GM18909 (cell line): ENCODE measurements at regions not wholly inside any gene's neighbourhood (a gene's known extent, or its start where the extent isn't known, plus 50 kb on each side); places are given as distances from the start of the nearest gene placed in this dataset.
"Not testable (repeated sequence)": the region's sequence is repeated elsewhere in the genome, so short reads cannot be mapped to it uniquely, and the experiment has no call there.

Experiments used
- ATAC-seq: cut with Tn5 transposase; IDR thresholded peaks from one replicate; pipeline ENCODE4 v1.9.1; 2021; ENCODE audit warnings: mild to moderate bottlenecking; ENCODE audit not compliant: unreplicated experiment, poor library complexity

- not testable (repeated sequence) for ATAC-seq
These were observed 455.9 kb upstream of the NR3C2 start for GRCh38 chr4:148898139-148898538.

- ATAC-seq = no peak
These were observed 450.9 kb upstream of the NR3C2 start for GRCh38 chr4:148893095-148893494.

GRCh38 chr4:148883891-148884290 lies 441.7 kb upstream of the NR3C2 start:
- ATAC-seq = no peak

GRCh38 chr4:148883435-148883834 lies 441.2 kb upstream of the NR3C2 start:
- no peak for ATAC-seq

GRCh38 chr4:148881860-148882643 lies 439.8 kb upstream of the NR3C2 start:
- no peak for ATAC-seq

GRCh38 chr4:148874331-148874730 lies 432.1 kb upstream of the NR3C2 start:
- ATAC-seq = no peak

- ATAC-seq = no peak
These were observed 426.0 kb upstream of the NR3C2 start for GRCh38 chr4:148868191-148868590.

- ATAC-seq = no peak
These were observed 424.5 kb upstream of the NR3C2 start for GRCh38 chr4:148866666-148867065.

GRCh38 chr4:148857973-148858534 lies 415.8 kb upstream of the NR3C2 start:
- ATAC-seq = no peak

GRCh38 chr4:148857239-148857972 lies 415.2 kb upstream of the NR3C2 start:
- no peak for ATAC-seq

- ATAC-seq = no peak
These were observed 412.0 kb upstream of the NR3C2 start for GRCh38 chr4:148854203-148854602.

- no peak for ATAC-seq
These were observed 410.0 kb upstream of the NR3C2 start for GRCh38 chr4:148852092-148852699.

- ATAC-seq = no peak
These were observed 408.2 kb upstream of the NR3C2 start for GRCh38 chr4:148850257-148850995.

- ATAC-seq = no peak
These were observed 407.4 kb upstream of the NR3C2 start for GRCh38 chr4:148849581-148849980.

- no peak for ATAC-seq
These were observed 405.5 kb upstream of the NR3C2 start for GRCh38 chr4:148847544-148848255.

GRCh38 chr4:148845609-148846008 lies 403.4 kb upstream of the NR3C2 start:
- ATAC-seq = no peak

GRCh38 chr4:148843625-148844024 lies 401.4 kb upstream of the NR3C2 start:
- ATAC-seq = no peak

- no peak for ATAC-seq
These were observed 400.6 kb upstream of the NR3C2 start for GRCh38 chr4:148842843-148843242.

GRCh38 chr4:148837571-148837970 lies 395.4 kb upstream of the NR3C2 start:
- not testable (repeated sequence) for ATAC-seq
